NCI-H526 (cell line): ENCODE measurements at regions not wholly inside any gene's neighbourhood (a gene's known extent, or its start where the extent isn't known, plus 50 kb on each side); places are given as distances from the start of the nearest gene placed in this dataset.

Source experiments
- DNase-seq, 2 experiments: peaks; one replicate each; lab custom pipeline; 2025; lab: John Stamatoyannopoulos, UW

DNA sequence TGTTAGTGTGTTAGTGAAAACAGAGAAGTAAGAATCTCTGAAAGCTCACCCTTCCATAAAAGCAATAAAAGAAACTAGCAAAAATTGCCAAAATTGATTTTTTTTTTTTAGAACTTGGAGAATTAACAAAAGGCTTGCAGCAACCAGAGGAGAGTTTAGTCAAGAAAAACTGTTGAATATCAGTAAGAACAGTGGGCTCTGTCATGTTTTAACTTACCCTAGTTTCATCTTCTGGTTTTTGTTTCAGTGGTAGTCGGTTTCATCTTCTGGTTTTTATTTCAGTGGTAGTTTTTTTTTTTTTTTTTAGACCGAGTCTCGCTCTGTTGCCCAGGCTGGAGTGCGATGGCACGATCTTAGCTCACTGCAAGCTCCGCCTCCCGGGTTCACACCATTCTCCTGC lies 580.9 kb downstream of the NYAP2 start:
- no peak for DNase-seq

DNA sequence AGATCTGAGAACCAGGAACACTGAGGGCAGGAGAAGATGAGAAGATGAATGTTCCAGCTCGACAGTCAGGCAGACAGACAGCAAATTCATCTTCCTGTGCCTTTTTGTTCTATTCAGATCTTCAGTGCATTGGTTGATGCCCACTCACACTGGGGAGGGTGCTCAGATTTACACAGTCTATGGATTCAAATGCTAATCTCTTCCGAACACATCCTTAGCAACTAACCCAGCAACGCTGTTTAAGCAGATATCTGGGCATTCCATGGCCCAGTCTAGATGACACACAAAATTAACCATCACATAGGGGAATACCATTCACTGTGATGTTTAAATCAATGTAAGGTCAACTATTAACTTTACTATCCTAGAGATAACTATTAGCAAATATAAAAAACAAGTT lies 571.9 kb downstream of the NYAP2 start:
- DNase-seq, result no peak

DNA sequence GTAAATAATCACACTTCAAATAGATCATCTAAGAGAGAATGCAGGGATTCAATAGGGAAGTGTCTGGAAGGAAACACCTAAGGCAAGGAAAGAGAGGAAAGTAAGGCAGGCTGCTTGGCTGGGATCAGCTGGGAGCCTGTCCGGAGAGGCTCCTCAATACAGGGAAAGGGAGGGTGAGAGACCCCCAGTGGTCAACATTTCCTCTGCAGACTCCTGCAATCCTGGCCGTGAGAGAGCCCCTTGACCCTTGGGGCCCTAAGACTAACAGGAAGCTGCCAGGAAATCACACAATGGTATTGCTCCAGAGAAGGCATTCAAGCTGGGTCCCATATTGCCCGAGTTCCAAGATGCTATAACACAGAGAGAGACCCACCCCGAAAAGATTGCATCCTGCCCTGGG lies 549.4 kb downstream of the NYAP2 start:
- DNase-seq, result no peak

DNA sequence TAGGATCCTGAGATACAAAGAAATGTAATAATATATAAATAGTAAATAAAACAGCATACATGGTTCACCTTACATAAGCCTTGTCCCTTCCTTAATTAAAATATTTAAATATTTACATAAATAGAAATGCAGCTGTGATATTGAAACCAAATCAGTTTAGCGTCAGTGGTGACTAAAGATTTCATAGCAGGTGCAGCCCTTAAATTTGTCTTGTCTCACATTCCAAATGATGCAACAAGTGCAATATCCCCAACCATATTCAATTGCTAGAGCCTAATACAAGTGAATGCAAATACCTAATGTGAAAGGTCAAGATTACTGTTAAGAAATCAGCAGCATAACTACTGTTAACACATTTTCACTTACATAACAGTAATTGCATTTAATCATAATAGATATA lies 539.5 kb downstream of the NYAP2 start:
- DNase-seq, result no peak

DNA sequence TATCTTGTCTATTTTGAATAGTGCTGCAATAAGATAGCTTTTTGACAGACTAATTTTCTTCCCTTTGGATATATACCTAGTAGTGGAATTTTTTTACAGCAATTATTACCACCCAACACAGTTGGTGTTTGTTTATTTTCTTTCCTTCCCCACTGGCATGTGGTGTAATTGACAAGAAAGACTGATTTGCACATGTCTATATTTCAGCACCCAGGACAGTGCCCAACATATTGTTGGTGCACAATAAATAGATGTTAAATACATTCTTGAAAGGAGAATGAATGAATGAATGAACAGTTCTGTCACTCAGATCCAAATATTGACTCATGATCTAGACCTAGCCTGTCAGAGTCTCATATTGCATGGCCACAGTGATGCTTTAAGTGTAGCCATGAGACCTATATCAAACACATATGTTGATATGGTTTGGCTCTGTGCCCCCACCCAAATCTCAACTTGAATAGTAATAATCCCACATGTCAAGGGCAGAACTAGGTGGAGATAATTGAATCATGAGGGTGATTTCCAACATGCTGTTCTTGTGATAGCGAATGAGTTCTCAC lies 538.2 kb downstream of the NYAP2 start:
- no peak for DNase-seq

DNA sequence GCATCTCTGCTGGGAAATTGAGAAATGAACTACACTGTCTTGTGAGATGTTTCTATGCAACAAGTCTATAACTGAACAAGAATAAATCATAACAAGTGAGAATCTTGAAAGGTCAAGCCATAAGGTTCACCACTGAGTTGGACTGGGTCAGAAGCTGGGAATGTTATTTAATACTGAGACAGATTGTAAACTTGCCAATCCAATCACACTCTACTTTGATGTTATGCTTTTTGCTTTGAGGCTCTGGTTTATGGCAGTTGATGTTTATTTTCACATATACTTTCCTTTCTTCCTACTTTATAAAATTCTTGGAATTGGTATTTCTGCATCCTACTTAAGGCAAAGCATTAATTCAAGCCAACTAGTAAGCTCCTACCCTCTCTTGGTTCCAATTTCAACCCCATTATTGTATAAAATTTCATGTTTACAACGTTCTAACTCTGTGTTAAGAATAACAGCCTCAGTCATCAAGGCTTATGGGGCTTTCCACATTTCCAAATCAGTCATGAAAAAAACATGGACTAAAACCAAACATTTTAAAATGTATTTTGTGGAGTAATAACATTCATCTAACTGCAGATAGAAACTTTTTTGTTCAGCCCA lies 533.4 kb downstream of the NYAP2 start:
- DNase-seq, result no peak

DNA sequence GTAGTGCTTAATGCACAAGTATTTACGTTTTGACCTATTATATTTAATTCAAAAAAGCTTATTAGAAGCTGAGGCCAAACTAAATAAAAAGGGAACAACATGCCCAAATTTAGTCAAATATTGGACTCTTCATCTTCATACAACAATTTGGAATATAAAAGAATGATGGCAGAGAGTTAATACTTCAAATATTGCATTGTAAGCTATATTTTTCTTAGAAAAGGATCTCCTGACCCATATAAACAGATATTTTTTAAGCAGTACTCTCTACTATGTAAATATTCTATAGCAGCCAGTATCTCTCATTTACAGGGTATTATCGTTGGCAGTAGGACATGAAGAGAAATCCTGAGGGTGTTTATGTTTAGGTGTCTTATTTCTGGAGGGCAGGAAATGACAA lies 531.2 kb downstream of the NYAP2 start:
- no peak for DNase-seq

DNA sequence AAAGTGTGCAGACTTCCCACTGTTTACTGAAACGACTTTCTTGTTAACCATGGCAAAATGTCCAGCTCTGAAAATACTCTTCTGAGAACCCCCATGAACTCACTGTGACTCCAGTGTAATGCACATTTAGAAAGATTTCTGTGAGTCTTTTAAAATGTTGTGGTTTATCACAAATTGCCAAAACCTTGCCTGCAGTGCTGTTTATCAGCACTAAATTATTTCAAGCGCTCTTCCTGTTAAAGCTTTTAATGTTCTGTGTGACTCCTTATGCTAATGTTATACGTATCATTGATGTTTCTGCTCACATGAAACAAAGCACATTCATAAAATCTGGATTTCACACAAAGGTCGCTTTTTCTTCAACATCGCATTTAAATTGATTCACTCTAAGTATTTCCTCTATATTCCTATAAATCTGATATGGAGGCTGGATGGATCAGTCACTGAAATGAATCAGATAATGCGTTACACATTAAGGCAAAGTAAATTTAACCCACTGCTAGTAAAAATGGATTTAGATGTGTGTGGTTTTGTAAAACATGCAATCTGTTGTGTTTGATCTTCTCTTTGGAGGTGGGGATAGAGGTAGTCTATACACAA lies 521.2 kb downstream of the NYAP2 start:
- no peak for DNase-seq

DNA sequence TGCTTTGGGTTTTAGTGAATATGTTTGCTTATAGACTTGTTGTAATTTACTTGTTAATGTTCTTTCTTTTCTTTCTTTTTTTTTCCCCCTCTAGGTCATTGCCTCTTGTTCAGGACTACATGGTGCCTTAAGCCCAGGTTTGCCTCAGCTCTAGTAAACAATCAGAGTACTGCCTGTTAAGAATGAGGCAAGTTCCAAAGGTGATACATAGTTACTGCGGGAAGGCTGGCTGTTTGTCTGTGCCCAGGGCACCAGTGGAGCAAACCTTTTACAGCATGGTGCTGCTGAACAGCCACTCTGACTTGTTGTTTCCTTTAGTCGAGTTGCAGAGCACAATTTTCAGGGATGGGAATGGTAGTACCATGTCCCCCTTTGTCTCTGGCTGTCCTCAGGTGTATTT lies 517.2 kb downstream of the NYAP2 start:
- DNase-seq, result no peak

DNA sequence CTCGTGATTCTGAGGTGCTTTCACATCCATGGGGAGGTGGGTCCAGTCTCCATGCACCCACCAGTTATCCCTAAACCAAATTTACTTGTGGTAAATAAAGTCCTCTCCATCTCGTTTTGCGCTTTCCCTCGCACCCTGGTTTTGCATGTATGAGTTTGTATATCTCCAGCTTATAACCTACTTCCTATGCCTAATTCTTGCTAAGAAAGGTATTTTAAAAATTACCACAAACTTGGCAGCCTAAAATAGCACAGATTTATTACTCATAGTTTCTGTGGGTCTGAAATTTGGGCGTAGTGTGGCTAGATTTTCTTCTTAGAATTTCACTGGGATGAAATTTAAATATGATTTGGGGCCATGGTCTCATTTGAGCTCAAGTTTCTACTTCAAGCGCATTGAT lies 511.5 kb downstream of the NYAP2 start:
- DNase-seq, result no peak

DNA sequence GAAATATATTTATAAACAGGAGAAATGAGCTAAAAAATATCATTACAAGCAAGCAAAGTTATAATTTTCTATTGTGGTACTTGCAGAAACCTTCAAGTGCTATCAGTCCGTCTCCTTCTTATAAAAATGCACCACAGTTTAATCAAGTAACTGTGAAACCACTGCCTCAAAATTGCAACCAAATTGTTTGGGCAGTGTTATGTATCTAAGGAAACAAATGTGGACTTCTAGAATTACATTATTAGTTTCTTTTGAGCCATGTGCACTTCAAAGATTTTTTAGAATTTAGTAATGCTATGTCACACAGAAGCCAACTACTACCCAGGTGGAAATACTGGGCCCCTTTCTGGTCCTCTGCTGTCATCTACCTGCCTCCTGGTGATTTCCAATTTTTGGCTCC lies 495.6 kb downstream of the NYAP2 start:
- no peak for DNase-seq

DNA sequence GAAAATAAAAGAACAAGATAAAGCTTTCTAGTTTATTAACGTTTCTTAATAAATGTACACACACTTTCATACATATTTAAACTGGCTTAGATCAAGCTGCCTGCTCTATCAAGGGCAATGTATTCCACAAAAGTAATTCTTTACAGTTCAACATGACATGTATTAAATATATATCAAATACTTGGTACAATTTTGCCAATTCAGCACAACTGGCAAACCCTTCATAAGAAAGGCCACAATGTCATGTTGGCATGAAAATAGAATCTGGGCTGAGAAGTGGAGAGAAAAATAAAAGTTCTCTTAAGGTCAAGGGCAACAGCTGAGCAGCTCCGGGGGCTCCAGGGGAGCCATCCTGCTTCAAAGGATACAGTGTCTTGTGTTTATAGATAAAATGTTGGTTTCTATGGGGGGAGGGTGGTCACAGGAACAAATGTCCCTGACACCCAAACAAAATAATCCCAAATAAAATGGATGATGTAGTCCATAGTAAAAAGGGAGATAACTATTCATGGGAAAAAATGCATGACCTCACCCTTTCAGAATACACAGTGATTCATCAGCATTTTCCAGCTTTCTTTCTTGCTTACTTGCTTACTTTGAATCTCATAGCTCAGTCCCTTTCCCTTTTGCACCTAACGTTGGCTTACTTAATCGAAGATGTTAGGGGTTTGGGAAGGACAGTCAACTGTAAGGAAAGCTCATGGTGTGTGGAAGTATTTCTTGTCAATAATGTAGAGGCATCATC lies 494.9 kb downstream of the NYAP2 start:
- no peak for DNase-seq

DNA sequence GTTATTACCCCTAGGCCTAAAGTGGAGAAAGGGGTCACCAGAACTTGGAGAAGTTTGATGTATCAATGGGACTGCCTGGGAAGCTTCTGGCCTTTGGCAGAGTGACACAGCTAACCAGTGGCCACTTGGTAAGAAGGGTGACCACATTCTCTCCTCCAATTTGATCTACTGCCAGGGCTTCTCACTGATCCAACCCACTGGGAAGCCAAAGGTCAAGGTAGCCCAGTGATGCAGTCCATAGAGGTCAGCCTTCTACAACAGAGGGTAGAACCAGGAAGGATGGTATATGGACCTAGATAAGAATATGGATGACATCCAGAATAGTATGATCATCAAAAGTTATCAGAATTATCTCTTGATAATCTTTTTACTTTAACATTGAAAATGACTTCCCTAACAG lies 493.6 kb downstream of the NYAP2 start:
- no peak for DNase-seq

DNA sequence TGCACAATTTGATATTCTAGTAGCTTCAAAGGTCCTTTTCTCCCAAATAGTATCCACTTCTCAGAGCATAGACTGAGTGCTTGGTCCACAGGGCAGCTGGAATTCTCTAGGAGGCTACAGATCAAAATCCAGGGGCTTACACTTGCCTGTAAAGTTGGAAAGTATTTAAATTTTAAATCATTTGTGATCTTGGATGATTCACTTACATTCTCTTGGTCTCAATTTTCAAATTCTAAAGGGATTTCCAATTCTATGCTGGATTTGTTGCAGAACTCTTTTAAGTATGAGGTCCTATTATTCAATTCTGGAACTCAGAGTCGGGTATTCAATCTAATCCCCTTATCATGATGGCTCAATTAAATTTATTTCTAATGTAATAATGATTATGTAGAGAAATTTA lies 492.3 kb downstream of the NYAP2 start:
- DNase-seq, result no peak

DNA sequence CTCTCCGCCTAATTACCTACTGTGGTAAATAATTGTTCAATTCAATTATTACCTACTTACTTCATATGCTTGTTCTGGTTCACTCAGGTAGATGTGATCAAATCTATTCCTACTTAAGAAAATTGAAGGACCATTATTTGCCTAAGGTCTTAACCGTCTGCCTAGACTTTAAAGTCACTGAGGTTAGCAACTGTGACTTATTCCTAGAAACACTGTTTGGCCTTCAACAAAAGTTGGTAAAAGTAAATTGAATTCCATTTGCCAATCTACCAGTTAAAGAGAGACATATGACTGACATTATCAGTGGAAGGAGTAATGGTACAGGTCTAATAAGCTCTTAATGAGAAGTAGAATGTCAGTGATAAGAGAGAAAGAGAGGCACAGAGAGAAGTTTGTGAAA lies 491.5 kb downstream of the NYAP2 start:
- DNase-seq, result no peak

DNA sequence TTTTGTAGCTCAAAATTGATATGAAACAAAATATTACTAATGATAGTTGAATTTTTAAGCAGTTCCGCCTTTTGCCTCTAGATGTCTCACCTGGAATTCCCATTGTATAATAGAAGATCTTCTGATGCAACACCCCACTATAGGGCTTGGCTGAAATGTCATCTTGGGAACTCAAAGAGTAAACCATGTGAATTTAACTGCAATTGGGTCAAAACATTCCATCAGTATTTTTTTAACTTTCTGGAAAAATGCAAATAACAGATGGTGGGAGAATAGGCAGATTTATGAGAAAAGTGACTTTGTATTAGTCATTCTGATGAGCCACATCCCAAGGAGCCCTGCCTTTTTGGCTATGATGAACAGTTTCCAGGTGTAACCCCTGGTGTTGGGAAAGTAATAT lies 489.9 kb downstream of the NYAP2 start:
- DNase-seq, result peak in 1 of 2 experiments; percentile 37

DNA sequence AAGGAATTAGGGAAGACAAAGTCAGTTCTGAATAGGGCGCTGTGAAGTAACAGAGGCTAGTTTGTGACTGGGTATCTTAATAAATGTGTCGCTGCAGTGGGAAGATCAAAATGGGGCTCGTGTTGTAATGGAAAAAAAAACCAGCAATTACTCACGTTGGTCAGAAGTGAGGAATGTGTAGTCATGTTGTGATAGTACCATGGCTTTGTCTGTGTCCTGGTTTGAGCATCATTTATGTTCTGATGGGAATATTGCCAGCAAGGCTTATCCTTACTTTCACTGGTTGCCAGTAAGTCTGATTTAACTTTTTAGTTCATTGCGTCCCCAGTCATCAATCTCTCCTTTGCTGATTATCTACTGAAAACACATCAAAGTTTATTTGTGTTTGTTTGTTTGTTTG lies 467.6 kb downstream of the NYAP2 start:
- DNase-seq, result no peak

DNA sequence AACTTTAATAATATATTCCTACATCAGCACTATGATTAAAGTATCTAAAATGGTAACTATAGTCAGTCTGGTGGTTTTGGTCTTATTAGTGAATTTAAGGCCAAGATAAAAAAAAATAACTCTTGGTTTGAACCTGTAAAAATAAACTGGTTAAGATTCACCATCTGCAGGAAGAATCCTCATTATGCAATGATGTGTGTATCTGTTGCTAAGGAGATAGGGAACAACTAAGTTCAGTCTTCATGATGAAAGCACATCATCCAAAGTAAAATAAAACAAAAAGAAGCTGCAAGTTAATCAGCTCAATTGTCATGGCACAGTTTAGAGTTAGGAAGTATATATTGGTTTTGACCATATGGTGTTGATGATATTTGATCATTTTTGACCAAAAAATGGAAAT lies 466.0 kb downstream of the NYAP2 start:
- no peak for DNase-seq

DNA sequence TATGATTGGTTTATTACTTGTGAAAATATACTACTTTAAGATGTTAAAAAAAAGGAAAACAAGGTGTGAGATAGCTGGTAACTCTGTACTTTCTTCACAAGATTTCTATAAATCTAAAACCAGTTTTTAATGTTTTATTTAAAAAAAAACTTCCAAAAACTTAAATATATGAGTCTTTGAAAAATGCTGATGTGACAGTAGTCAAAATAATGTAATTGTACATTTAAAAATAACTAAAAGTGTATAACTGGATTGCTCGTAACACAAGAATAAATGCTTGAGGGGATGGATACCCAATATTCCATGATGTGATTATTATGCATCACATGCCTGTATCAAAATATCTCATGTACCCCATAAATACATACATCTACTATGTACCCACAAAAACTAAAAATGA lies 464.9 kb downstream of the NYAP2 start:
- no peak for DNase-seq

DNA sequence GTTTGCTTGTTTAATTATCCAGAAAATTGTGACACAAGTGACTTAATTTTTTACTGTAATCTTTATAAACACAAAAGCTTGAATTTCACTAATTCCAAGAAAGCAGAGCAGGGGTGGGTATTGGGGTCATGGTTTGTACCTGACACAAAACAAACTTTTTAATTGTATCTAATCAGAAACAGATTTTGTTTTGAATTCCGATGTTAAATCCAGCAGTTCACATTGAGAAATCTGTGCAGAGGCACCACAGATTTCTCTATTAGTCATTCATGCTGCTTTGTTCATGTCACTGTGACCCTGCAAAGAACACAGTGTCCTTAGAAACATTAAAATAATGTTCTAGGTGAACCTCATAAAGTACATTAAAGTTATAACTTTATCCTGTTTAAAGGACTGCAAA lies 443.4 kb downstream of the NYAP2 start:
- no peak for DNase-seq

DNA sequence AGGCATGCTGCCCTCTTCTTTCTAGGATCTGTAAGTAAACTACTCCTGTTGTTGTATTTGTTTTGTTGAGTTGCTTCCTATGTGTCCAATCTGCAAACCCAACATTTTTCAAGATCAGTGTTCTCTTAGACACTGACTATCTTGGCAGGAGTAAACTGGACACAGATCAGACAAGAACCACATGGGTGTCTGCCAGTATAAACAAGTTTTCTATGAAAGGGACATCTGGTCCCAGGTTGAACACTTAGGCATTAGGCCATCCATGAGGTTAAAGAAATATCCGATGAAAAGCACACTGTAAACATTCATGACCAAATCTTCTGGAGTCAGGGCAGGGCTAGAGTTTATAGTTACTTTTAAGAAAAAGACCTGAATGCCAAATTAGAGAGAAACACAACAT lies 441.8 kb downstream of the NYAP2 start:
- DNase-seq, result no peak

DNA sequence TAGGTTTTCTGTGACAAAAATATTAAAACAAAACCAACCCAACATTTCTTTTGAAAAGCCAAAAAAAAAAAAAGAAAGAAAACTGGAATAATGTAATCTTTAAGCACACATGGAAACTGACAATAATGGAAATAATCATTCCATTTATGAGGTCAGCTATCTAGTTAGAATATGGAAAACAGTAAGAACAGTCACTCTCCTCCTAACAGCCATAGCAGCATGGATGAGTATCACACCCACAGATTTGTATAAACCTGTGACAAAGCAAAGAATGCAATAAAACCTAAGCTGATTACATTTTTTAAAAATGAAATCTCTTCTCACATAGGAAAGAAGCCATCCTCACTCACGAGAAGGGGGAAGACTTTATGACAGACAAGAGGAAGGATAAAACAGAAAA lies 437.8 kb downstream of the NYAP2 start:
- no peak for DNase-seq

DNA sequence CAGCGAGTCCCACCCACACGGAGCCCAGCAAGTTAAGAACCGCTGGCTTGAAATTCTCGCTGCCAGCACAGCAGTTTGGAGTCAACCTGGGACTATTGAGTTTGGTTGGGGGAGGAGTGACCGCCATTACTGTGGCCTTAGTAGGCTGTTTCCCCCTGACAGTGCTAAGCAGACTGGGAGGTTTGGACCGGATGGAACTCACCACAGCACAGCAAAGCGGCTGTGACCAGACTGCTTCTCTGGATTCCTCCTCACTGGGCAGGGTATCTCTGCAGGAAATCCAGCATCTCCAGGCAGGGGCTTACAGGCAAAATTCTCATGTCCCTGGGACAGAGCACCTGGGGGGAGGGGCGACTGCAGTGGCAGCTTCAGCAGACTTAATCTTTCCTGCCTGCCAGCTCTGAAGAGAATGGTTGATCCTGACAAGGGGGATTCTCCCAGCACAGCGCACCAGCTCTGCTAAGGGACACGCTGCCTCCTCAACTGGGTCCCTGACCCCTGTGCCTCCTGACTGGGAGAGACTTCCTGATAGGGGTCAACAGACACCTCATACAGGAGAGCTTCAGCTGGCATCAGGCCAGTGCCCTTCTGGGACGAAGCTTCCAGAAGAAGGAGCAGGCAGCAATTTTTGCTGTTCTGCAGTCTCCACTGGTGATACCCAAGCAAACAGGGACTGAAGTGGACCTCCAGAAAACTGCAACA lies 425.4 kb downstream of the NYAP2 start:
- DNase-seq, result no peak
